Neural cell (in vitro differentiated cells): ENCODE measurements at regions not wholly inside any gene's neighbourhood (a gene's known extent, or its start where the extent isn't known, plus 50 kb on each side); places are given as distances from the start of the nearest gene placed in this dataset.

Experiments
- EZH2 ChIP-seq: fragments of 200-600, 300-800 bp; shearing (Covaris generic), sonication (generic); IDR thresholded peaks from 2 replicates; pipeline ENCODE4 v1.6.1; 2014; ENCODE audit warnings: antibody characterized with exemption, low read length, borderline replicate concordance, mild to moderate bottlenecking; ENCODE audit not compliant: insufficient read depth, poor library complexity, severe bottlenecking
- MXI1 ChIP-seq: fragments of 450-650 bp; conservative IDR thresholded peaks from 2 replicates; pipeline ENCODE4 v1.6.1; 2014; ENCODE audit warnings: antibody characterized with exemption, mild to moderate bottlenecking; ENCODE audit not compliant: poor library complexity, severe bottlenecking
- POLR2AphosphoS5 ChIP-seq: IDR thresholded peaks from 2 replicates; pipeline ENCODE4 v1.6.1; 2012
- RAD21 ChIP-seq: fragments of 450-650 bp; conservative IDR thresholded peaks from 2 replicates; pipeline ENCODE4 v1.6.1; 2014; ENCODE audit warnings: antibody characterized with exemption, mild to moderate bottlenecking, moderate library complexity
- SMC3 ChIP-seq: fragments of 450-650 bp; conservative IDR thresholded peaks from 2 replicates; pipeline ENCODE4 v1.6.1; 2014; ENCODE audit warnings: antibody characterized with exemption, mild to moderate bottlenecking, moderate library complexity; ENCODE audit not compliant: poor library complexity
- TAF1 ChIP-seq: IDR thresholded peaks from 2 replicates; pipeline ENCODE4 v1.6.1; 2012; ENCODE audit warnings: low read depth
- TF ChIP-seq, protein P1 (sequence below): fragments of 450-650 bp; IDR thresholded peaks from 2 replicates; pipeline ENCODE4 v1.5.1; 2014; ENCODE audit warnings: antibody characterized with exemption, mild to moderate bottlenecking, moderate library complexity; ENCODE audit not compliant: poor library complexity, severe bottlenecking

DNA sequence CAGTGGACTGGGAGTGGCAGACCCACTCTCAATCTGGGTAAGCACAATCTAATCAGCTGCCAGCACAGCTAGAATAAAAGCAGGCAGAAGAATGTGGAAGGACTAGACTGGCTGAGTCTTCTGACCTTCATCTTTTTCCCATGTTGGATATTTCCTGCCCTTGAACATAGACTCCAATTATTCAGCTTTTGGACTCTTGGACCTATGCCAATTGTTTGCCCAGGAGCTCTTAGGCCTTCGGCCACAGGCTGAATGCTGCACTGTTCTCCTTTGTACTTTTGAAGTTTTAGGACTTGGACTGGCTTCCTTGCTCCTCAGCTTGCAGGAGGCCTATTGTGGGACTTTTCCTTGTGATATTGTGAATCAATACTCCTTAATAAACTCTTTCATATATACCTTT lies 477.7 kb upstream of the ZNF385D start:
- TF ChIP-seq, protein P1, sequence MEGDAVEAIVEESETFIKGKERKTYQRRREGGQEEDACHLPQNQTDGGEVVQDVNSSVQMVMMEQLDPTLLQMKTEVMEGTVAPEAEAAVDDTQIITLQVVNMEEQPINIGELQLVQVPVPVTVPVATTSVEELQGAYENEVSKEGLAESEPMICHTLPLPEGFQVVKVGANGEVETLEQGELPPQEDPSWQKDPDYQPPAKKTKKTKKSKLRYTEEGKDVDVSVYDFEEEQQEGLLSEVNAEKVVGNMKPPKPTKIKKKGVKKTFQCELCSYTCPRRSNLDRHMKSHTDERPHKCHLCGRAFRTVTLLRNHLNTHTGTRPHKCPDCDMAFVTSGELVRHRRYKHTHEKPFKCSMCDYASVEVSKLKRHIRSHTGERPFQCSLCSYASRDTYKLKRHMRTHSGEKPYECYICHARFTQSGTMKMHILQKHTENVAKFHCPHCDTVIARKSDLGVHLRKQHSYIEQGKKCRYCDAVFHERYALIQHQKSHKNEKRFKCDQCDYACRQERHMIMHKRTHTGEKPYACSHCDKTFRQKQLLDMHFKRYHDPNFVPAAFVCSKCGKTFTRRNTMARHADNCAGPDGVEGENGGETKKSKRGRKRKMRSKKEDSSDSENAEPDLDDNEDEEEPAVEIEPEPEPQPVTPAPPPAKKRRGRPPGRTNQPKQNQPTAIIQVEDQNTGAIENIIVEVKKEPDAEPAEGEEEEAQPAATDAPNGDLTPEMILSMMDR = no peak
- TF ChIP-seq MXI1 (no peak), EZH2 (no peak), RAD21 (no peak), POLR2AphosphoS5 (no peak), TAF1 (no peak), SMC3 (no peak)
